Testis (tissue), 2 donors: ENCODE measurements at regions not wholly inside any gene's neighbourhood (a gene's known extent, or its start where the extent isn't known, plus 50 kb on each side); places are given as distances from the start of the nearest gene placed in this dataset.

ENCODE experiments used
- DNase-seq: peaks from one replicate; pipeline ENCODE4 v3.0.0-alpha.2; 2019
- H3K27ac ChIP-seq, 2 donors: fragments of 200-600 bp; sonication (generic); one replicate each; pipeline ENCODE4 v1.5.1; 2019
- H3K27me3 ChIP-seq: fragments of 200-600 bp; sonication (generic); one replicate; pipeline ENCODE4 v1.5.1; 2019
- H3K36me3 ChIP-seq: fragments of 200-600 bp; sonication (generic); one replicate; pipeline ENCODE4 v1.5.1; 2017; ENCODE audit warnings: low read depth; ENCODE audit errors: missing control alignments
- H3K4me1 ChIP-seq: fragments of 200-600 bp; sonication (generic); one replicate; pipeline ENCODE4 v1.5.1; 2019
- H3K4me3 ChIP-seq, 2 donors: fragments of 200-600 bp; sonication (generic); one replicate each; pipeline ENCODE4 v1.5.1; 2017 to 2019
- H3K9me3 ChIP-seq: fragments of 200-600 bp; sonication (generic); one replicate; pipeline ENCODE4 v1.5.1; 2017
- CTCF ChIP-seq, 3 experiments: fragments of 450-650 bp in 2 of 3; fragments of 200-600 bp in 1 of 3; sonication (generic) in 1 of 3; IDR thresholded peaks; one replicate each; pipeline ENCODE4 v1.5.1; 2016 to 2019; ENCODE audit warnings: antibody characterized with exemption in 3 of 3, mild to moderate bottlenecking in 2 of 3, moderate library complexity in 1 of 3
- POLR2A ChIP-seq: fragments of 450-650 bp; IDR thresholded peaks from one replicate; pipeline ENCODE4 v1.6.1; 2017; ENCODE audit warnings: antibody characterized with exemption, mild to moderate bottlenecking, moderate library complexity
- WGBS, 2 donors: methylation state at CpG; one replicate each; pipeline ENCODE4 v1.1.5; 2018; 5-methylcytosine and 5-hydroxymethylcytosine counted together
- intact Hi-C: fragments of 100-400 bp; cut with DNase I; formaldehyde crosslinking; loops from one replicate; pipeline ENCODE4 v1.15.1; 2023; ENCODE audit warnings: low total_unique reads

GRCh38 chr20:11976966-11977365 lies 59.3 kb downstream of the BTBD3 start:
- Histone ChIP-seq H3K27me3 (no peaks in the 10 kb centered on the region), H3K4me3 (no peak overlapping the region), H3K4me1 (no peaks in the 10 kb centered on the region), H3K27ac (no peak overlapping the region), H3K36me3 (no peaks in the 10 kb centered on the region), H3K9me3 (no peaks in the 10 kb centered on the region)
- no peak for TF ChIP-seq CTCF (IDR thresholded peaks at IDR 0.05)
- no peak for TF ChIP-seq POLR2A
- WGBS, 2 donors: 87 to 89% methylated on average over 5 of the region's 5 CpGs
- no peak for DNase-seq
- intact Hi-C loops: no loop called here

DNA sequence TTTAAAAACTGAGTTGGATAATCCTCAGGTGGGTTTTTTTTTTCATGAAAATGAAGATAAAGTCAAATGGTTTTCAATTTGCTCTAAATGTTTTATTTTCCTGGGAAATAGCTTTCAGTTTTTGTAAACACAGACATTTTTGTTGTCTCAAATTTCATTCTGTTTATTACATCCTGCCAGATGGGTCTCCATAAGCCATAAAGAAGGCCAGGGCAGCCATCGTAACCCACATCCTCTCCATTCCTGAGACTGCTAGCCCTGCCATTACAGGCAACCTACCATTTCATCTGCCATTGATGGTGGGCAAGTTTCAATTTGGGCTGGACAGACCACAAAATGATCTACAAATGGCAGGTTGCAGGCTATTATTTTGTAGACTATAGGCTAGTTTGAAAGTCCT lies 60.8 kb downstream of the BTBD3 start:
- H3K9me3 ChIP-seq: no peaks in the 10 kb centered on the region
- DNase-seq: no peak
- no peak for TF ChIP-seq POLR2A
- TF ChIP-seq CTCF (IDR thresholded peaks at IDR 0.05): no peak
- intact Hi-C loops: no loop called here
- no peak overlapping the region for H3K27ac ChIP-seq
- H3K27me3 ChIP-seq: no peaks in the 10 kb centered on the region
- no peaks in the 10 kb centered on the region for H3K36me3 ChIP-seq
- no peaks in the 10 kb centered on the region for H3K4me1 ChIP-seq
- H3K4me3 ChIP-seq: no peak overlapping the region
- 95 to 96% methylated on average over 1 of the region's 1 CpG for WGBS, 2 donors

- no peaks in the 10 kb centered on the region for H3K27me3 ChIP-seq
- H3K27ac ChIP-seq: no peak overlapping the region
- TF ChIP-seq CTCF (IDR thresholded peaks at IDR 0.05): no peak
- no peak for TF ChIP-seq POLR2A
- H3K9me3 ChIP-seq: no peaks in the 10 kb centered on the region
- no peak overlapping the region for H3K4me3 ChIP-seq
- WGBS, 2 donors: 43 to 46% methylated on average over 5 of the region's 5 CpGs
- intact Hi-C loops: no loop called here
- H3K4me1 ChIP-seq: no peaks in the 10 kb centered on the region
- no peaks in the 10 kb centered on the region for H3K36me3 ChIP-seq
- DNase-seq: no peak
Measured at GRCh38 chr20:11979306-11979990, 61.8 kb downstream of the BTBD3 start.

DNA sequence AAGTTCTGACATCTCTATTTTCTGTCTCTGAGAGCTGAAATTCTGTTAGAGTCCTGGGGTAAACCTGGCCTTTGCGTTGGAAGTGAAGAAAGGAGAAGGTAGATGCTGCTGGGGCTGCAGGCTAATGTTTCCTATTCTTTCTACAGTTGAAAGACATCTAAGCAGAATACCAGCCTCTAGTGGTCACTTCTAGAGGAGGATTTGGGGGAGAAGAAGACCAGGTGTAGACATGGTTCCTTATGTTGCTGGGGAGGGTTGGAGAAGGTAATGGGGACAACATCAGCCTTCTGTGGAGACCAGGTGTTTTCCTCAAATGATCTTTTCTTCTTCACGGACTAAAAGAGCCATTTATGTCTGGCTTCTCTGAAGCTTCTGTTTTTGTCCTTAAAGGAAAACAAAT lies 62.6 kb downstream of the BTBD3 start:
- Histone ChIP-seq H3K4me1 (no peaks in the 10 kb centered on the region), H3K4me3 (no peak overlapping the region), H3K27ac (no peak overlapping the region), H3K9me3 (no peaks in the 10 kb centered on the region), H3K27me3 (no peaks in the 10 kb centered on the region), H3K36me3 (no peaks in the 10 kb centered on the region)
- no peak for DNase-seq
- intact Hi-C loops: no loop called here
- TF ChIP-seq POLR2A: no peak
- 48 to 49% methylated on average over 2 of the region's 2 CpGs for WGBS, 2 donors

- DNase-seq: no peak
- Histone ChIP-seq H3K9me3 (no peaks in the 10 kb centered on the region), H3K27me3 (no peaks in the 10 kb centered on the region), H3K27ac (no peak overlapping the region), H3K4me1 (no peaks in the 10 kb centered on the region), H3K36me3 (no peaks in the 10 kb centered on the region), H3K4me3 (no peak overlapping the region)
- WGBS, 2 donors: 91 to 97% methylated on average over 4 of the region's 4 CpGs
- TF ChIP-seq CTCF (IDR thresholded peaks at IDR 0.05) (no peak), POLR2A (no peak)
- intact Hi-C loops: no loop called here
Measured at GRCh38 chr20:11981366-11981947, 63.8 kb downstream of the BTBD3 start.
